ENCODE measurements at regions not wholly inside any gene's neighbourhood (a gene's known extent, or its start where the extent isn't known, plus 50 kb on each side); places are given as distances from the start of the nearest gene placed in this dataset.

- no peak for ATAC-seq
These were observed 61.9 kb upstream of the CARMIL1 start for GRCh38 chr6:25217302-25217701.

GRCh38 chr6:25217829-25218228 lies 61.3 kb upstream of the CARMIL1 start:
- no peak for TF ChIP-seq POU6F1 (CRISPR knock-in tag; IDR thresholded peaks at IDR 0.05; ENCODE audit: borderline replicate concordance, low read depth)
- TF ChIP-seq TSHZ2 (CRISPR knock-in tag; IDR thresholded peaks at IDR 0.05): no peak
- no peak for TF ChIP-seq GLIS3 (CRISPR knock-in tag; IDR thresholded peaks at IDR 0.05)
- TF ChIP-seq ZNF565 (CRISPR knock-in tag; conservative IDR thresholded peaks at IDR 0.05; ENCODE audit: low read depth): no peak
- no peak for TF ChIP-seq PATZ1 (CRISPR knock-in tag; IDR thresholded peaks at IDR 0.05; ENCODE audit: borderline replicate concordance)
- TF ChIP-seq RARB (CRISPR knock-in tag; IDR thresholded peaks at IDR 0.05): no peak
- no peak for TF ChIP-seq ZFP30 (CRISPR knock-in tag; IDR thresholded peaks at IDR 0.05)
- no peak for TF ChIP-seq ZFP3 (CRISPR knock-in tag; IDR thresholded peaks at IDR 0.05)
- TF ChIP-seq BACH2 (CRISPR knock-in tag; IDR thresholded peaks at IDR 0.05; ENCODE audit: borderline replicate concordance): no peak
- TF ChIP-seq ARNTL (CRISPR knock-in tag; IDR thresholded peaks at IDR 0.05; ENCODE audit: borderline replicate concordance, low read depth): no peak
- TF ChIP-seq ZNF8 (CRISPR knock-in tag; IDR thresholded peaks at IDR 0.05): no peak
- no peak for TF ChIP-seq SNAI2 (CRISPR knock-in tag; IDR thresholded peaks at IDR 0.05)
- no peak for TF ChIP-seq ZNF70 (CRISPR knock-in tag; IDR thresholded peaks at IDR 0.05)
- TF ChIP-seq ISL1 (CRISPR knock-in tag; IDR thresholded peaks at IDR 0.05): no peak
- TF ChIP-seq CSDC2 (CRISPR knock-in tag; IDR thresholded peaks at IDR 0.05): no peak
- TF ChIP-seq PPARA (CRISPR knock-in tag; IDR thresholded peaks at IDR 0.05; ENCODE audit: borderline replicate concordance): no peak
- TF ChIP-seq ZC3H10 (CRISPR knock-in tag; IDR thresholded peaks at IDR 0.05): no peak
- no peak for TF ChIP-seq TCF4 (CRISPR knock-in tag; IDR thresholded peaks at IDR 0.05; ENCODE audit: borderline replicate concordance)
- no peak for ATAC-seq

More at GRCh38 chr6:25217302-25217701, 61.9 kb upstream of the CARMIL1 start:
- TF ChIP-seq TSHZ2 (CRISPR knock-in tag; IDR thresholded peaks at IDR 0.05) (no peak), OSR1 (CRISPR knock-in tag; IDR thresholded peaks at IDR 0.05) (no peak), ESRRG (CRISPR knock-in tag; IDR thresholded peaks at IDR 0.05) (no peak), POU6F1 (CRISPR knock-in tag; IDR thresholded peaks at IDR 0.05; ENCODE audit: borderline replicate concordance, low read depth) (no peak), PPARA (CRISPR knock-in tag; IDR thresholded peaks at IDR 0.05; ENCODE audit: borderline replicate concordance) (no peak), ZNF8 (CRISPR knock-in tag; IDR thresholded peaks at IDR 0.05) (no peak), ARNTL (CRISPR knock-in tag; IDR thresholded peaks at IDR 0.05; ENCODE audit: borderline replicate concordance, low read depth) (no peak), CSRNP3 (CRISPR knock-in tag; IDR thresholded peaks at IDR 0.05) (no peak), RARB (CRISPR knock-in tag; IDR thresholded peaks at IDR 0.05) (no peak), ZFP30 (CRISPR knock-in tag; IDR thresholded peaks at IDR 0.05) (no peak)

Data from SK-N-SH treated with all-trans-retinoic acid at 6 μM for 48 hours (cell line).